Hepatocyte (in vitro differentiated cells): ENCODE measurements at regions not wholly inside any gene's neighbourhood (a gene's known extent, or its start where the extent isn't known, plus 50 kb on each side); places are given as distances from the start of the nearest gene placed in this dataset.

ENCODE experiments used
- DNase-seq: peaks from one replicate; pipeline ENCODE4 v3.0.0-alpha.2; 2016; ENCODE audit warnings: low spot score
- H2AFZ ChIP-seq: fragments of 200-600 bp; sonication (generic); 2 replicates; pipeline ENCODE4 v1.6.0; 2016; ENCODE audit warnings: antibody characterized with exemption, mild to moderate bottlenecking
- H3K27ac ChIP-seq: fragments of 200-600 bp; sonication (generic); 2 replicates; pipeline ENCODE4 v1.5.1; 2016; ENCODE audit warnings: mild to moderate bottlenecking
- H3K27me3 ChIP-seq: fragments of 200-600 bp; sonication (generic); 2 replicates; pipeline ENCODE4 v1.6.1; 2016
- H3K36me3 ChIP-seq: fragments of 200-600 bp; sonication (generic); replicated peaks from 2 replicates; pipeline ENCODE4 v1.5.1; 2016; ENCODE audit warnings: low read depth; ENCODE audit not compliant: insufficient read depth
- H3K4me1 ChIP-seq: fragments of 200-600 bp; sonication (generic); 2 replicates; pipeline ENCODE4 v1.5.1; 2016; ENCODE audit warnings: mild to moderate bottlenecking, moderate library complexity; ENCODE audit not compliant: insufficient read depth
- H3K4me2 ChIP-seq: fragments of 200-600 bp; sonication (generic); 2 replicates; pipeline ENCODE4 v1.6.0; 2016
- H3K4me3 ChIP-seq: fragments of 200-600 bp; sonication (generic); 2 replicates; pipeline ENCODE4 v1.5.1; 2016; ENCODE audit warnings: mild to moderate bottlenecking
- H3K79me2 ChIP-seq: fragments of 200-600 bp; sonication (generic); 2 replicates; pipeline ENCODE4 v1.6.0; 2017; ENCODE audit warnings: mild to moderate bottlenecking
- H3K9me2 ChIP-seq: fragments of 200-600 bp; sonication (generic); replicated peaks from 2 replicates; pipeline ENCODE4 v1.6.0; 2017; ENCODE audit warnings: mild to moderate bottlenecking; ENCODE audit not compliant: insufficient read depth
- H3K9me3 ChIP-seq: fragments of 200-600 bp; sonication (generic); 2 replicates; pipeline ENCODE4 v1.5.1; 2016; ENCODE audit warnings: low read depth, mild to moderate bottlenecking
- H4K20me1 ChIP-seq: fragments of 200-600 bp; sonication (generic); 2 replicates; pipeline ENCODE4 v1.6.0; 2016; ENCODE audit warnings: mild to moderate bottlenecking; ENCODE audit not compliant: insufficient read depth, poor library complexity, severe bottlenecking
- EZH2 ChIP-seq: fragments of 200-600 bp; sonication (generic); IDR thresholded peaks from 2 replicates; pipeline ENCODE4 v1.6.1; 2016; ENCODE audit warnings: antibody characterized with exemption, mild to moderate bottlenecking, borderline replicate concordance
- EZH2phosphoT487 ChIP-seq: fragments of 200-600 bp; sonication (generic); IDR thresholded peaks from one replicate; pipeline ENCODE4 v1.6.1; 2018; ENCODE audit warnings: antibody characterized with exemption, mild to moderate bottlenecking, low read depth, moderate library complexity; ENCODE audit not compliant: unreplicated experiment, severe bottlenecking
- WGBS: methylation state at CpG from one replicate; pipeline ENCODE4 v1.1.6; 2016; ENCODE audit warnings: low lambda C conversion rate; ENCODE audit errors: missing lambda C conversion rate; 5-methylcytosine and 5-hydroxymethylcytosine counted together
- TF ChIP-seq, protein P1 (sequence below): fragments of 200-600 bp; sonication (generic); IDR thresholded peaks from 2 replicates; pipeline ENCODE4 v1.5.1; 2016; ENCODE audit warnings: antibody characterized with exemption, mild to moderate bottlenecking; ENCODE audit not compliant: poor library complexity

DNA sequence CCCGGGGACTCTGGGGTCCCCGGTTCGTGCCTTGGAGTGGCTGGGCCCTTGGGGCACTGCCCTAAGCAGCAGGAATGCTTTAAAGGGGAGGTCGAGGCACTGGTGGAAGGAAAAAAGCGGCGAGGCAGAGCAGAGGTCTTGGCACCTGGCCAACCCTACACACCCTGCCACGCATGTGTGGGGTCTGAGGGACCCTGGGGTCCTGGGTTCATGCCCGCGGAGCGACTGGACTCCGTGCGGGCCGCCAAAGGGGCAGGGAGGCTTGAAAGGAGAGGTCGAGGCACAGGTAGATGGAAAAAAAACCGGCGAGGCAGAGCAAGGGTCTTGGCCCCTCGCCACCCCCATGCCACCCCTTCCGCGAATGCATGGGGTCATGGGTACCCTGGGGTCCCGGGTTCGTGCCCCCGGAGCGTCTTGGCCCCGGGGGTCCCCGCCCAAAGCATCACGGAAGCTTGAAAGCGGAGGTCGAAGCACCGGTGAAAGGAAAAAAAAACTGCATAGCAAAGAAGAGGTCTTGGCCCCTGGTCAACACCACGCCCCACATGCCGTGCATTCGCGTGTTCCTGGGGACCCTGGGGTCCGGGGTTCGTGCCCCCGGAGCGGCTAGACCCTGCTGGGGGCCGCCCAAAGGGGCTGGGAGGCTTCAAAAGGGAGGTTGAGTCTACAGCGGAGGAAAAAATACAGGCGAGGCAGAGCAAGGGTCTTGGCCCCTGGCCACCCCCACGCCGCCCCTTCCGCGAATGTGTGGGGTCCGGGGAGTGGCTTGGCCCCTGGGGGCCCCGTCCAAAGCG is 312.9 kb downstream of the ALG10 start:
- Histone ChIP-seq H3K4me1 (no peaks in the 10 kb centered on the region), H3K27me3 (no peaks in the 10 kb centered on the region), H3K36me3 (no peaks in the 10 kb centered on the region), H3K9me2 (no peaks in the 10 kb centered on the region), H3K4me2 (no peak overlapping the region), H3K4me3 (no peak overlapping the region), H4K20me1 (no peaks in the 10 kb centered on the region), H3K79me2 (no peaks in the 10 kb centered on the region), H3K9me3 (no peaks in the 10 kb centered on the region), H3K27ac (no peak overlapping the region), H2AFZ (no peak overlapping the region)
- 67% methylated on average over 38 of the region's 47 CpGs for WGBS
- no peak for DNase-seq
- TF ChIP-seq EZH2phosphoT487: no peak
- no peak for TF ChIP-seq EZH2
- TF ChIP-seq, protein P1, sequence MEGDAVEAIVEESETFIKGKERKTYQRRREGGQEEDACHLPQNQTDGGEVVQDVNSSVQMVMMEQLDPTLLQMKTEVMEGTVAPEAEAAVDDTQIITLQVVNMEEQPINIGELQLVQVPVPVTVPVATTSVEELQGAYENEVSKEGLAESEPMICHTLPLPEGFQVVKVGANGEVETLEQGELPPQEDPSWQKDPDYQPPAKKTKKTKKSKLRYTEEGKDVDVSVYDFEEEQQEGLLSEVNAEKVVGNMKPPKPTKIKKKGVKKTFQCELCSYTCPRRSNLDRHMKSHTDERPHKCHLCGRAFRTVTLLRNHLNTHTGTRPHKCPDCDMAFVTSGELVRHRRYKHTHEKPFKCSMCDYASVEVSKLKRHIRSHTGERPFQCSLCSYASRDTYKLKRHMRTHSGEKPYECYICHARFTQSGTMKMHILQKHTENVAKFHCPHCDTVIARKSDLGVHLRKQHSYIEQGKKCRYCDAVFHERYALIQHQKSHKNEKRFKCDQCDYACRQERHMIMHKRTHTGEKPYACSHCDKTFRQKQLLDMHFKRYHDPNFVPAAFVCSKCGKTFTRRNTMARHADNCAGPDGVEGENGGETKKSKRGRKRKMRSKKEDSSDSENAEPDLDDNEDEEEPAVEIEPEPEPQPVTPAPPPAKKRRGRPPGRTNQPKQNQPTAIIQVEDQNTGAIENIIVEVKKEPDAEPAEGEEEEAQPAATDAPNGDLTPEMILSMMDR: no peak

DNA sequence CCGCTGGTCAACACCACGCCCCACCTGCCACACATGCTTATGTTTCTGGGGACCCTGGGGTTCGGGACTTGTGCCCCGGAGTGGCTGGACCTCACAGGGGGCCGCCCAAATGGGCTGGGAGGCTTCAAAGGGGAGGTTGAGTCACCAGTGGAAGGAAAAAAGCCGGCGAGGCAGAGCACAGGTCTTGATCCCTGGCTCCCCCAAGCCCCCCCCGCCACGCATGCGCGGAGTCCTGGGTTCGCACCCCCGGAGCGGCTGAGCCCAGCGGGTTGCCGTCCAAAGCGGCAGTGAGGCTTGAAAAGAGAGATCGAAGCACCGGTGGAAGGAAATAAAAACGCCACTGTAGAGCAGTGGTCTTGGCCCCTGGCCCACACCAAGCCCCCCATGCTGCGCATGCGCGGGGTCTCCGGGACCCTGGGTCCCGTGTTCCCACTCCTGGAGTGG is 313.5 kb downstream of the ALG10 start:
- H3K36me3 ChIP-seq: no peaks in the 10 kb centered on the region
- WGBS: 82% methylated on average over 22 of the region's 25 CpGs
- H3K27ac ChIP-seq: no peak overlapping the region
- H3K4me2 ChIP-seq: no peak overlapping the region
- TF ChIP-seq, protein P1: no peak
- no peak for TF ChIP-seq EZH2phosphoT487
- no peak for TF ChIP-seq EZH2
- H3K9me2 ChIP-seq: no peaks in the 10 kb centered on the region
- H2AFZ ChIP-seq: no peak overlapping the region
- no peaks in the 10 kb centered on the region for H4K20me1 ChIP-seq
- H3K27me3 ChIP-seq: no peaks in the 10 kb centered on the region
- DNase-seq: no peak
- H3K4me3 ChIP-seq: no peak overlapping the region
- no peaks in the 10 kb centered on the region for H3K9me3 ChIP-seq
- no peaks in the 10 kb centered on the region for H3K4me1 ChIP-seq
- no peaks in the 10 kb centered on the region for H3K79me2 ChIP-seq

DNA sequence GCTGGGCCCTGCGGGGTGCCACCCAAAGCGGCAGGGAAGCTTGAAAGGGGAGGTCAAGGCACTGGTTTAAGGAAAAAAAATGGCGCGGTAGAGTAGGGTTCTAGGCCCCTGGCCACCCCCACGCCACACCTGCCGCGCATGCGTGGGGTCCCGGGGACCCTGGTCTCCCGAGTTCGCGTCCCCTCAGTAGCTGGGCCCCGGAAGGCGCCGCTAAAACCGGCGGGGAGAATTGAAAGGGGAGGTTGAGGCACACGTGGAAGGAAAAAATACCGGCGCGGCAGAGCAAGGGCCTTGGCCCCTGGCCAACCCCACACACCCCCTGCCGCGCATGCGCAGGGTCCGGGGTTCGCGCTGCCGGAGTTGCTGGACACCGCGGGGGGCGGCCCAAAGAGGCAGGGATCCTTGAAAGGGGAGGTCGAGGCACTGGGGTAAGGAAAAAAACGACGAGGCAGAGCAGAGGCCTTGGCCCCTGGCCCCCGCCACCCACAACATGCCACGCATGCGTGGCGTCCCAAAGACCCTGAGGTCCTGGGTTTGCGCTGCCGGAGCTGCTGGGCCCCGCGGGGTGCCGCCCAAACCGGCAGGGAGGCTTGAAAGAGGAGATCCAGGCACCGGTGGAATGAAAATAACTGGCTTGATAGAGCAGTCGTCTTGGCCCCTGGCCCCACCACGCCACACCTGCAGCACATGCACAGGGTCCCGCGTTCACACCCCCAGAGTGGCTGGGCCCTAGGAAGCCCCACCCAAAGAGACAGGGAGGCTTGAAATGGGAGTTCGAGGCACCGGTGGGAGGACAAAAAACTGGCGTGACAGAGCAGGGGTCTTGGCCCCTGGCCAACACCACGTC is 314.5 kb downstream of the ALG10 start:
- no peak overlapping the region for H2AFZ ChIP-seq
- no peaks in the 10 kb centered on the region for H3K27me3 ChIP-seq
- H3K27ac ChIP-seq: no peak overlapping the region
- TF ChIP-seq EZH2: no peak
- TF ChIP-seq EZH2phosphoT487: no peak
- TF ChIP-seq, protein P1: no peak
- no peak for DNase-seq
- no peaks in the 10 kb centered on the region for H3K79me2 ChIP-seq
- H3K36me3 ChIP-seq: no peaks in the 10 kb centered on the region
- no peak overlapping the region for H3K4me2 ChIP-seq
- no peaks in the 10 kb centered on the region for H3K9me3 ChIP-seq
- no peaks in the 10 kb centered on the region for H3K4me1 ChIP-seq
- H4K20me1 ChIP-seq: no peaks in the 10 kb centered on the region
- WGBS: 88% methylated on average over 47 of the region's 53 CpGs
- no peaks in the 10 kb centered on the region for H3K9me2 ChIP-seq
- no peak overlapping the region for H3K4me3 ChIP-seq
